ENCODE measurements at regions not wholly inside any gene's neighbourhood (a gene's known extent, or its start where the extent isn't known, plus 50 kb on each side); places are given as distances from the start of the nearest gene placed in this dataset.

- Histone ChIP-seq H3K36me3 (replicated peaks; ENCODE audit: insufficient read depth, low read depth) (no peaks in the 10 kb centered on the region), H3K4me2 (no peak overlapping the region), H4K20me1 (ENCODE audit: insufficient read depth, poor library complexity, severe bottlenecking) (no peaks in the 10 kb centered on the region), H2AFZ (no peak overlapping the region), H3K9me2 (replicated peaks; ENCODE audit: insufficient read depth) (no peaks in the 10 kb centered on the region), H3K27me3 (no peaks in the 10 kb centered on the region), H3K4me3 (no peak overlapping the region), H3K9me3 (ENCODE audit: low read depth) (no peaks in the 10 kb centered on the region), H3K4me1 (ENCODE audit: insufficient read depth) (no peaks in the 10 kb centered on the region), H3K79me2 (no peaks in the 10 kb centered on the region), H3K27ac (no peak overlapping the region)
- DNase-seq (ENCODE audit: low spot score), result no peak
- WGBS (ENCODE audit: low lambda C conversion rate, missing lambda C conversion rate), result 34% methylated on average over 4 of the region's 4 CpGs
- no peak for TF ChIP-seq EZH2 (IDR thresholded peaks at IDR 0.05; ENCODE audit: borderline replicate concordance)
- no peak for TF ChIP-seq CTCF (IDR thresholded peaks at IDR 0.05; ENCODE audit: poor library complexity)
- no peak for TF ChIP-seq EZH2phosphoT487 (IDR thresholded peaks at IDR 0.05; ENCODE audit: low read depth, severe bottlenecking, unreplicated experiment)
Observed at GRCh38 chrX:6599230-6599860, 64.4 kb upstream of the VCX3A start.

Measured in hepatocyte (in vitro differentiated cells).